ENCODE measurements at regions not wholly inside any gene's neighbourhood (a gene's known extent, or its start where the extent isn't known, plus 50 kb on each side); places are given as distances from the start of the nearest gene placed in this dataset.
"Not testable (repeated sequence)": the region's sequence is repeated elsewhere in the genome, so short reads cannot be mapped to it uniquely, and the experiment has no call there.

DNA sequence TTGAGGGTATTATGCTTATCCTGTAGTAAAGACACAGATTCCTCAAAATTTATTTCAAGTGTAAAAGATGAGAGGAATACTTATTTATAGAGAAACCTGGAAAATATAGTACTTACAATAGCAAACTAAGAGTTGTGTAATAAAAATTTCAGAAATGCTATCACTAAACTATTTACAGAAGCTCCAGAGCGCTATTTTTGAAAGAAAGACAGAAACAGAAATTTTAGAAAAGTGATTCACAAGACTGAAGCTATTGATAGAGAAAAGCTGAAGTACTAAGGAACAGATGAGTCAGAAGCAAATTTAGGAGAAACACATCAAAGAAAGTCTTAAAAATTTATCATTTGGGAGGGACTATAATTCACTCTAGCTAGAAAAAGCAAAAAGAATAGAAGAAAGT is 1174.2 kb downstream of the DIAPH3 start:
- DNase-seq (ENCODE audit: low read depth, low spot score) = no peak

DNA sequence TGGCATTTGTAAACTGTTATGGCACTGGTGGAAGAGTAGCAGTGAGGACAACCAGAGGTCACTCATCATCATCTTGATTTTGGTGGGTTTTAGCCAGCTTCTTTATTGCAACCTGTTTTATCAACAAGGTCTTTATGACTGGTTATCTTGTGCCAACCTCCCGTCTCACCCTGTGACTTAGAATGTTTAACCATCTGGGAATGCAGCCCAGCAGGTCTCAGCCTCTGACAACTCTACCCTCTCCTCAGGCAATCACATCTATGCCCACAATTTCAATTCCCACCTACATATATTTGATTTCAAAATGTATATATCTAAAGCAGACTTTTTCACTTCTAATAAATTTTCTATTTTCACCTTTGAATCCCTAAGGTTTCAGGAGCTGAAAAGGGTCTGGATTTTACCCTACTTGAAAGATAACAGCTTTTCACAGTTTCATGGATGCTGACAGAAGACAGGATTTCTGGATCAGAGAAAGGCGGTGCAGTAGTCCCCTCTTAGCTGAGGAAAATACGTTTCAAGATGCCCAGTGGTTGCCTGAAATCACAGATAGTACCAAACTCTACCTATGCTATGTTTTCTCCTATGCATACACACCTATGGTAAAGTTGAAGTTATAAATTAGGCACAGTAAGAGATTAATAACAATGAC is 1171.8 kb downstream of the DIAPH3 start:
- no peak for DNase-seq (ENCODE audit: low read depth, low spot score)

DNA sequence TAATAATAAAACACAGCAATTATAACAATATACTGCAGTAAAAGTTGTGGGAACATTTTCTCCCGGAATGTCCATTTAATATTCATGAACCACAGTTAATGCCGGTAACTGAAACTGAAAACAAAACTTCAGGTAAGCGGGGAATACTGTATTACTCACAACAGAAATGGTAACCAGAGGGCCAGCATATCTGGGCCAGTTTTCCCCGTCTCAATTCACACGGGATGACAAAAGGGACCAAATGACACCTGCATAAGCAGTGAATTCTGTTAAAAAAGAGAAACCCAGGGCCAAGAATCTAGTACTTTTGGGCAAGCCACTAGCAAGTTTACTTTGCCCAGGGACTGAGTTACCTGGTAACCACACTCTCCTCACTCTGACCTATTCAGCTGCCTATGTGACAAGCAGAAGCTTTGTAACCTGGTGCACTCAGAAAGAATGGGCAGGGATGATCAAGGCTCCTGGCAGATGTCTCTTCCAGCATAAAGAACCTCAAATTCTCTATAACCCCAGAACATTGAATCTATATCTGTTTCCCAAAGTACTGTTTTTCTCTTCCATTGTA is 1171.2 kb downstream of the DIAPH3 start:
- no peak for DNase-seq (ENCODE audit: low read depth, low spot score)

DNA sequence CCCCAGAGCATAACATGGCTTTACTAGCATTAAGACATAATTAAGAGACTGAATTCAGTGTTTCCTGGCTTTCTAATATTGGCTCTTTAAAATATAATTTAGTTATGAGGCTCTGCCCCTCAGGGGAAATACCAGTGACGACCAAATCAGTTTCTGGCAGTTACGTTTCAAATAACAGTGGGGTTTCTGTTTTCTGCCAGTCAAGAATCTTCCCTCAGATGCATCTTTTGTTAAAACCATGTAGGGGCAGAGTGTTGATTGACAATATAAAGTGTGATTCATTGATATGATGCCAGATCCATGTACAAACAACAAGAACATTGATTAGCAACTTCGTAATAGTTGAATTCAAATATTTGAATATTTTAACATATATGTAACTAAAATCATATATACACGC is 1169.7 kb downstream of the DIAPH3 start:
- no peak for DNase-seq (ENCODE audit: low read depth, low spot score)

DNA sequence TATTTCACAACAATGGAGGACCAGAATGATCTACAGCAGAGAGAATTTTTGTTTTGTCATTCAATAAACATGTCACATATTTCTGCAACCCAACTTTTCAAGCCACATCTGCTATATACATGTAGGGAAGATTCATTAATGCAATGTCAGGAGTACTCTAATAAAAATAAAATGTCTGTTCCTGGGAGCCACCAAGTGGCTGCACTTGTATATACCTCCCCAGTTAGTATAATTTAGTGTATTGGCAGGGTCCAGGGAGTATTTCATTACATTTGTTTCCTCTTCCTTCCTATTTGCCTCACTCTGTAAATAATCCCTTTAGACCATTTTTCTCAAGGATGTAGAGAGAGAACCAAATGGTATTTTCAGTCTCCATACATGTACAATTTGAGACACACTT is 1169.0 kb downstream of the DIAPH3 start:
- DNase-seq (ENCODE audit: low read depth, low spot score) = no peak

DNA sequence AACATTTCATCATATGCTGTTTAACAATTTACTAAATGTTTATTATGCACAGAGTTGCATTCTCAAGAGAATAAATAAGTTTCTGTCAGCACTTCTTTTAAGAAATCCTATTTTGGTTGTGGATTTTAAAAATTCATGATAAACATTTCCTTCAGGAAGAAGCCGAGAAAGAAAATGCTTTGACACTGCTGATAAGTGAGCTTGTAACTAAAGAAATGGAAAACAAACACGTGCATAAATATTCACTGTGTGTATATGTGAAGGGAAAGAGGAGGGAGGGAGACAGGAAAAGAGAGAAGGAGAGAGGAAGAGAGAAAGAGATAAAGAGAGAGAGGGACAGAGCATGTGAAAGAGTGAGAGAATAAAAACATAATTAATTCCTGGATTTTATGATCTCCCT is 1165.0 kb downstream of the DIAPH3 start:
- DNase-seq (ENCODE audit: low read depth, low spot score) = no peak

DNA sequence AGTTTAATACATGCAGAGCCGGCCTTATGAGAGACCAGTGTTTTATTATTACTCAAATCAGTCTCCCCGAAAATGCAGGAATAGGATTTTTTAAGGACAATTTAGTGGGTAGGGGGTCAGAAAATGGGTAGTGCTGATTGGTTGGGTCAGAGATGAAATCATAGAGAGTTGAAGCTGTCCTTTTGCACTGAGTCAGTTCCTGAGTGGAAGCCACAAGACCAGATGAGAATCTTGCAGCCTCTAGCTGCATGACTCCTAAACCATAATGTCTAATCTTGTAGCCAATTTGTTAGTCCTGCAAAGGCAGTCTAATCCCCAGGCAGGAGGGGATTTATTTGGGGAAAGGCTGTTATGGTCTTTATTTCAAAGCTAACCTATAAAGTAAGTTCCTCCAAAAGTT is 1163.9 kb downstream of the DIAPH3 start:
- DNase-seq (ENCODE audit: low read depth, low spot score) = no peak

DNA sequence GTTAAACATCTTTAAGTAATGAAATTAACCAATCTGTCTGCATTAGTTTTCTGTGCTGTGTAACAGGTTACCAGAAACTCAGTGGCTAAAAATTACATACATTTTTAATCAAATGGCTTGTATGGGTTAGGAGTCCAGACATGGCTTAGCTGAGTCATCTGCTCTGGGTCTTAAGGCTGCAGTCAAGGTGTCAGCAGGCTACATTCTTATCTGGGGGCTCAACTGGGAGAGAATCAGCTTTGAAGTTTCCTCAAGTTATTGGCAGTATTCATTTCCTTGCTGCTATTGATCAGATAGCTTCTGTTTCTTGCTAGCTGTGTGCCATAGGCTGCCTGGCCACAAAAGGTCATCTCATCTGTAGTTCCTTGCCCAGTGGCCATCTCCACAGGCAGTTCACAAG is 1163.0 kb downstream of the DIAPH3 start:
- no peak for DNase-seq (ENCODE audit: low read depth, low spot score)

DNA sequence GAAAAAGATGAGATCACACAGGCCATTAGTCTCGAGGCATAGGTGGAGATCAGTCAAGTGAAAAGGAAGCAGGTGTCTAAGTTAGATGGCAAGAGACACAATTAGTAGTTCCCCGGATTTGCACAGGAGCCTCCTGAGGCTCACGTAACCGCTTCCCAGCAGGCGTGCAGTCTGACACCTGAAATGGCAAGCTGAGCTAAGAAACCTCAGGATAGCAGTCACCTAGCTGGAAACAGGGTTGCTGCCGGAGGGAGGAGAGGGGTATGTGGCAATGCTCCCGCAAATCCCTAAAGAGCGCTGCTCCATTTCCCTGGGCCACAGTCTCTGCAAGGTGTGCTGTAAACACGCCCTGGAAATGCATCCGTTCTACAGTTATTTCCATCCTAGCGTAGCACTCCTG is 1151.0 kb downstream of the DIAPH3 start:
- DNase-seq (ENCODE audit: low read depth, low spot score) = no peak

DNA sequence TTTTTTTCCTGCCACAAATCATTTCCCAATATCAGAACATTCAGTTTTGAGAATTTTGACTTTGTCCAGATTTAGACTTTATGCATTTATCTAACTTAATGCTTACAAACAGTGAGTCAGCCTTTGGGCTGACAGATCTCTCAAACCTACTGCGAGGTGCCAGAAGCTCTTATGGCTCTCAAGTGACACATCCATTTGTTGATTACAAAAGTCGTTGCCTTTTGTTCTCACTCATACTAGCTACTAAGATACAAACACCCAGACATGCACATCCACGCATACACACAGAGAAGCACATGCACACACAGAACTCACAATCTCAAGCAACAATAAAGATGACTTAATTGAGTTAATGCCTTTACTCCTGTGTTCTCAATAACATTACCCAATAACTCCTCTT is 1147.5 kb downstream of the DIAPH3 start:
- no peak for DNase-seq (ENCODE audit: low read depth, low spot score)

DNA sequence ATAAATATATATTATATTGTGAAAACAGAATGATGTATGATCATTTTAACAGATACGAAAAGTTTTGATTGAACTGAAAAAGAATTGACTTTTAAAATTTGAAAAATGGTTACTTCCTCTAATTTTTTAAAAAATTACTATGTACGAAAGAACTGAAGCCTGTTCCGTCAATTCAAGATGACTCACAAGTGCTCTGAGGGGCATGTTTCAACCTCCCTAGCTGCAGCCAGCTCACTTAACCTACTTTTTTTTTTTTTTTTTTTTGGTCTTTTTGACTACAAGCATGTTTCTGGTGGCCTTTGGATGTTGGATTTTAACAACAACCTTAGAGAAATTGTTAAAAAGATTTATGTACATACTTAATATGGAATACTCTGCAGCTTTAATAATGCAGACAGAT is 1139.3 kb downstream of the DIAPH3 start:
- no peak for DNase-seq (ENCODE audit: low read depth, low spot score)

DNA sequence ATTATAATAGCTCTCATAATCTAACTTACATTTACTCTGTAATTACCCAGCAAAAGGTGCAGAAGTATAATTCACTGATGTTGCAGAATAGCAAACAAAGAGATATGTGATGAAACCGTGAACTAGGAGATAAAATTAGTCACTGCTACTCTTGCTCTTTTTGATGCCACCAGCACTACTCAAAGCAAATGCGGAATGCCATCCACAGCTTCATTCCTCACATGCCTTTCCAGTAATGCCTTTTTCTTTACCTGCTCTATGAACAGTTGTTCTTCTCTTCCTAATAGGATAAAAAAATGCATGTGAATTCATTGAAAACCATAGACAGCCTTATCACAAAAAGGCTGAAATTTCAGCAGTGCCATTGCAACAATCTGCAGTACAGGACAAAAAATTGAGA is 1129.5 kb downstream of the DIAPH3 start:
- no peak for DNase-seq (ENCODE audit: low read depth, low spot score)

DNA sequence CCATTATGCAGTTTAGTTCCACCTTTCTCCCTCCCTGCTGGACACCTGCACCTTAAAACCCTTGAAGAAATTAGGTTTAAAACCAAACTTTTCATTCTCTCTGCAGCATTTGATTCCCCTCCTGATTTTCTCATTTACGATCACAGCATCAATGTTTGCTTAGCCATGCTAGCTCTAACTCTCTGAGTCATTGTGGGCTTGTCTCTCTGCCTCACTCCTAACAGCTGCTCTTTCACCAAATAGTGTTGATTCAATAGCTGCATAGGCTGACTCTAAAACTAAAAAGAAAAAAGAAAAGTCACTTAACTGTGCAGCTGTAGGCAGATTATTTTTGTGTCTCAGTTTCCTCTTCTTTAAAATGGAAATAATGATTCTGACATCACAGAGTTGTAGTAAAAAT is 1124.9 kb downstream of the DIAPH3 start:
- DNase-seq (ENCODE audit: low read depth, low spot score) = peak; percentile 27

DNA sequence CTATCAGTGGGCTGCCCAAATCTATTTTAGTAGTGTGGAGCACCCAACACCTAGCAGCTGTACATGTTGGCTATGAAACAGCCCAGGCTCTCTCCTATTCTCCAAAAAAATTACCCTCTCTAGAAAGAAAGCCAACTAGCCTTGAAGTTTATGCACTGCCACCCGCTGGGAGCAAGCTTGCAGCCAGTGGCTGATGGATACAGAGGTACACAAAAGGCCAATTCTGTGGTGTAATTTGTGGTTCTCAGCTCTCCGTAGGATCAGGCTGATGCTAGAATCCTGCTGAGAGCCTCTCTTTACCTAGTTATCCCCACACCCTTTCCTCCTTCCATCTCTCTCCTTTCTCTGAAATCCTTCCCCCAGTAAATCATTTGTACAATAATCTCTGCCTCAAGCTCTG is 1120.7 kb downstream of the DIAPH3 start:
- peak; percentile 6 for DNase-seq (ENCODE audit: low read depth, low spot score)

DNA sequence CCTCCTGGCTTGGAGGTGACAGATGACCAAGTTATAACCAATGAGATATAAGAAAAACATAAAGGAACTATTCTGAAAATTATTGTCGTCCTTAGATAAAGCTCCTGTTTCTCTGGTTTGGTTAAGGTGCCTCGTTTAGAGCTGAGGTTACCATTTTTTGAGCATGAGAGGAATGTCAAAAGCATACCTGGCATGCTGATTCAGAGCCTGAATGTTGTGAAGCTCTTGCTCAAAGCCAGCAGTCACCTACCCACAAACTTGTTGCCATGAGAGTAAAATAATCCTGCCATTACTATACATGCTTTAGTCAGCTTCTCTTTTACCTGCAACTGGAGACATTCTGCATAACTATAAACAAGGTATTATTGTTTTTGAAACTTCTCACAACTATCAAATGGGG is 1116.2 kb downstream of the DIAPH3 start:
- DNase-seq (ENCODE audit: low read depth, low spot score) = no peak

DNA sequence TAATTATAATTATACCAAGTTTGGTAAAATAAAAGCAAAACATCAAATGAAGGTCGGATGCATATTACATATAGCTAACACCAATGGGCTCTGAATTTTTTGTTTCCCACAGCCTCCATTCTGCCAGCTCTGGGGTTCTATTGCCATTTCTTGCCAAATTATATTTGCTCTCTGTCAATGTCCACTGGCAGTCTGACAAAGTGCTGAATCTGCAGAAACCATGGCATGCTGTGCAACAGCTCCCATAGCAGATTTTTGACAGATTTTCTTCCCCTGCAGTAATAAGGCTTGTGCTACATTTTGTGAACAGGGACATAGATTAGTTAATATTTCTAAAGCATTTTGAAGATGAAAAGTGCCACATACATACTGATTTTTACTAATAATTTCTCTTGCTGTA is 1102.1 kb downstream of the DIAPH3 start:
- no peak for DNase-seq (ENCODE audit: low read depth, low spot score)

DNA sequence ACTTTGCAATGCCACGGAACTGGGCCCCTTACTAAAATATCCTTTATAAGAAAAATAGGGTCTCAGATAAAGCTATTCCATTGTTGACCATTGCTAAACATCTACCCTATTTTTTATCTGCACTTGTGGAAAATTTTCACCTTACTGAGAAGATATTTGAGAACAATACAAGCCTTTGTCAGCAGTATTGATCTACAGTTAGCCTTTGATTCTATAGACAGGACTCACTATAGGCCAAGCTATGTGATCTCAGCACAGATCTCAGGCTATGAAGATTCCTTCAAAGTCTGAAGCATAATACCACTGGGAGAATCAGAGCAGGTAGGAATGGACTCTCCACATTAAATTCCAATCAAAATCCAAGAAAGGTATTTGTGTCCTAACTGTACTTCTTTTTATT is 1099.7 kb downstream of the DIAPH3 start:
- no peak for DNase-seq (ENCODE audit: low read depth, low spot score)

DNA sequence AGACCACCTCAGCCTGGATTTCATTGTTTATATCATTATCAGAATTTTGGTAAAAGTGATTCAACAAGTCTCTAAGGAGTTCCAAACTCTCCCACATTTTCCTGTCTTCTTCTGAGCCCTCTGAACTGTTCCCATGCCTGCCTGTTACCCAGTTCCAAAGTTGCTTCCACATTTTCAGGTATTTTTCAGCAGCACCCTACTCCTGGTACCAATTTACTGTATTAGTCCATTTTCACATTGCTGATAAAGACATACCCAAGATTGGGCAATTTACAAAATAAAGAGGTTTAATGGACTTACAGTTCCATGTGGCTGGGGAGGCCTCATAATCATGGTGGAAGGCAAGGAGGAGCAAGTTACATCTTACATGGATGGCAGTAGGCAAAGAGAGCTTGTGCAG is 1087.3 kb downstream of the DIAPH3 start:
- DNase-seq (ENCODE audit: low read depth, low spot score) = not testable (repeated sequence)

DNA sequence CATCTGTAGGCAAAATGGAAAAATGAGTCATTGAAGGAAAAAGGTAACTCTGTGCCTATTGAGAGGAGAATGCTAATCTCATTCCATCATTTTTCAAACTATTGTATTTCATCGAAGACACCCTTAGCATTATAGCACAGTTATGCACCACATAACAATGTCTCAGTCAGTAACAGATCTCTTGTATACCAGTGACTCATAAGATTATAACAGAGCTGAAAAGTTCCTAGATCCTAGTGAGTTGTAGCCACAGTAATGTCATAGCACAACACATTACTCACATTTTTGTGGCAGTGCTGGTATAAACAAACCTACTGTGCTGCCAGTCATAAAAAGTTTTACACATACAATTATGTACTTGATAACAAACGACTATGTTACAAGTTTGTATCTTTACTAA is 1077.6 kb downstream of the DIAPH3 start:
- no peak for DNase-seq (ENCODE audit: low read depth, low spot score)

DNA sequence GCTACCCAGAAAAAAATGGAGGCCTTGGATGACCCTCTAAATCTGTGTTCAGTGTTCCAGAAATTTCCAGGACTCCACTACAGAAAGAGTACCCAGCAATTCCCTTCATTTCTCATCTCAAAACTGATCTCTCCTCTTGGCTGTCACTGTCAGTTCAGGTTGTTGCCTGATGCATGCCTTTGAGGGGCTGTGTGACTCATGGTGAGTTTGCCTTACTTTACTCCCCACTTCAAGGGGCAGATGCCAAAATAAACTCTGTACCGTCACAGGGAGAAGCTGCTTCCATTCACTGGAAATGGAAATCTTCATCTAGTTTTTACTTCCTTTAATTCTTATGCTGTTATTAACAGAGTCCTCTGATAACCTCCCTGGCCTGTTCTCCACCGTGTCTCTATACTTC is 1075.0 kb downstream of the DIAPH3 start:
- DNase-seq (ENCODE audit: low read depth, low spot score) = peak; percentile 22

DNA sequence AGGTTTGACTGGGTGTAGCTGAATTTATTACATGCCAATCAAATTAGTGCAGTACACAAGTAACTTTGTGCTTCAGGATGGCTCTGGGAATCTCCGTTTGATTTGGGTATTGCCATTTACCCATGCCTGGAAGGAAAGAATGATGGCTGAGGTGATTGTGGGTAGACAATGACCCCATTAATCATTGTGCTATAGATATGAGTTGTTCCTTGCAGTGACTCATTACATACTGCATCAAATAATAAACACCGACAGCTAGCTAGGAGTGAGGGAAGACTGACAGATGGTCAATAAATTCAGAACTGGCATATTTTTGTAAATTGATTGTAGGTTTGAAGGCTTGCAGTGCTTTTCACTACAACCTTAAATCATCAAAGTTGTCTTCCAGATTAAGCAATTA is 1069.5 kb downstream of the DIAPH3 start:
- DNase-seq (ENCODE audit: low read depth, low spot score) = no peak

DNA sequence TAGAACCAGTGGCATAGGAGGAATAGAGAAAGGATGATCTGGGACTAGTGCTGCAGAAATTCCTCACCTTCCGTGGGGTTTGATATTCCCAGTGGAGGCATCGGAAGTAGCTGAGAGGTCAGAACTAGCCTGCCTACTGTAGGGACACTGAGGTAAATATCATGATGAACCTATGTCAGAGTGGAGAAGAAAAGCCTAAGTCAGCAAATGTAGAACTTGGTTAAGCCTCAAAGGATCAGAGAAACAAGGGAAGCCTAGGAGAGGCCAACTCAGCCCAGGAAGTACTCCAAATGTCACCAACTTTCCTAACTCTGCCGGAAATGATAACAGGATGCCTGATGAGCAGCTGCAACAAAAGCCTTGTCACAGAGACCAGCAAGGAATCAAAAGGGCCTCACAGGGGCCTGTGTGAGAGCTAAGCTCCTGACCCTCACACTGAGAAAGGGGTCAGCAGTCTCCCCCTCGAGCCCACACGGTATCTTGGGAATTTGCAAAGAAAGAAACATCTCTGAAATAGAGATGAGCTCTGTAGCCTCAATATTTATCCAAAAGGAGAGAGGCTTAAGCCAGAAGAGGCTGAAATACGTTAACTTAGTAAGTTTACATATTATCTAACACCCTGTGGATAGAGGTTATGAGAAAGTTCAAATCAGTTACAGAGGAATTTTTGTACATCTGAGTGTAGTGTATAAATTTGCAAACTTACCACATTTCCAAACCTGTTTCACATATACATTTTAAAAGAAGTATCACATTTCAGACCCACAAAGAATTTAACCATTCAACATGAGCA is 1064.3 kb downstream of the DIAPH3 start:
- peak; percentile 44 for DNase-seq (ENCODE audit: low read depth, low spot score)
